OCI-LY1 (cell line): ENCODE measurements at regions not wholly inside any gene's neighbourhood (a gene's known extent, or its start where the extent isn't known, plus 50 kb on each side); places are given as distances from the start of the nearest gene placed in this dataset.

Experiments
- H2AFZ ChIP-seq: fragments of 200-600 bp; sonication (generic), shearing (Covaris generic); 2 replicates; pipeline ENCODE4 v1.6.0; 2014; ENCODE audit warnings: antibody characterized with exemption, mild to moderate bottlenecking, low read length
- H3F3A ChIP-seq: fragments of 200-600 bp; sonication (generic), shearing (Covaris generic); 2 replicates; pipeline ENCODE4 v1.6.0; 2014; ENCODE audit warnings: mild to moderate bottlenecking, antibody characterized with exemption, low read length, moderate library complexity; ENCODE audit not compliant: insufficient read depth
- H3K27ac ChIP-seq: fragments of 200-600 bp; sonication (generic); 2 replicates; pipeline ENCODE4 v1.5.1; 2014; ENCODE audit warnings: low read length, mixed run types, mild to moderate bottlenecking, low read depth; ENCODE audit not compliant: poor library complexity, severe bottlenecking
- H3K27me3 ChIP-seq: fragments of 200-600 bp; sonication (generic); 2 replicates; pipeline ENCODE4 v1.6.0; 2014; ENCODE audit warnings: antibody characterized with exemption, mild to moderate bottlenecking, low read length, moderate library complexity; ENCODE audit not compliant: insufficient read depth
- H3K36me3 ChIP-seq: fragments of 200-600 bp; sonication (generic); 2 replicates; pipeline ENCODE4 v1.6.1; 2014; ENCODE audit warnings: mild to moderate bottlenecking, antibody characterized with exemption, low read length, moderate library complexity, mixed read lengths; ENCODE audit not compliant: insufficient read depth
- H3K4me1 ChIP-seq: fragments of 200-600 bp; sonication (generic); 2 replicates; pipeline ENCODE4 v1.5.1; 2014; ENCODE audit warnings: mild to moderate bottlenecking, low read length, moderate library complexity; ENCODE audit not compliant: insufficient read depth, severe bottlenecking
- H3K4me2 ChIP-seq: fragments of 200-600 bp; sonication (generic), shearing (Covaris generic); 2 replicates; pipeline ENCODE4 v1.6.1; 2014; ENCODE audit warnings: low read length
- H3K4me3 ChIP-seq: fragments of 200-600 bp; sonication (generic); 2 replicates; pipeline ENCODE4 v1.5.1; 2014; ENCODE audit warnings: low read length, low read depth, mild to moderate bottlenecking, mixed read lengths; ENCODE audit not compliant: poor library complexity, severe bottlenecking
- H3K79me2 ChIP-seq: fragments of 200-600 bp; shearing (Covaris generic); 2 replicates; pipeline ENCODE4 v1.6.1; 2016; ENCODE audit warnings: mixed run types, low read length, mixed read lengths; ENCODE audit not compliant: insufficient read depth
- H3K9ac ChIP-seq: fragments of 200-600 bp; sonication (generic), shearing (Covaris generic); 2 replicates; pipeline ENCODE4 v1.6.1; 2014; ENCODE audit warnings: mild to moderate bottlenecking, low read length, mixed read lengths
- H3K9me2 ChIP-seq: fragments of 200-600 bp; sonication (generic), shearing (Covaris generic); 2 replicates; pipeline ENCODE4 v1.6.1; 2014; ENCODE audit warnings: low read depth, mild to moderate bottlenecking, low read length, mixed read lengths
- H3K9me3 ChIP-seq: fragments of 200-600 bp; shearing (Covaris generic); 2 replicates; pipeline ENCODE4 v1.6.1; 2014; ENCODE audit warnings: low read length, mixed read lengths
- H4K20me1 ChIP-seq: fragments of 200-600 bp; sonication (generic), shearing (Covaris generic); 2 replicates; pipeline ENCODE4 v1.6.0; 2016; ENCODE audit warnings: mild to moderate bottlenecking, low read length; ENCODE audit not compliant: insufficient read depth
- EZH2 ChIP-seq: fragments of 200-600 bp; sonication (generic), shearing (Covaris generic); IDR thresholded peaks from 2 replicates; pipeline ENCODE4 v1.8.0; 2017; ENCODE audit warnings: borderline replicate concordance, mixed run types, mild to moderate bottlenecking, antibody characterized with exemption, low read length, moderate library complexity, mixed read lengths
- TF ChIP-seq, protein P1 (sequence below): fragments of 200-600 bp; sonication (generic), shearing (Covaris generic); IDR thresholded peaks from 2 replicates; pipeline ENCODE4 v1.5.1; 2017; ENCODE audit warnings: mild to moderate bottlenecking, antibody characterized with exemption, low read length, moderate library complexity, mixed read lengths

DNA sequence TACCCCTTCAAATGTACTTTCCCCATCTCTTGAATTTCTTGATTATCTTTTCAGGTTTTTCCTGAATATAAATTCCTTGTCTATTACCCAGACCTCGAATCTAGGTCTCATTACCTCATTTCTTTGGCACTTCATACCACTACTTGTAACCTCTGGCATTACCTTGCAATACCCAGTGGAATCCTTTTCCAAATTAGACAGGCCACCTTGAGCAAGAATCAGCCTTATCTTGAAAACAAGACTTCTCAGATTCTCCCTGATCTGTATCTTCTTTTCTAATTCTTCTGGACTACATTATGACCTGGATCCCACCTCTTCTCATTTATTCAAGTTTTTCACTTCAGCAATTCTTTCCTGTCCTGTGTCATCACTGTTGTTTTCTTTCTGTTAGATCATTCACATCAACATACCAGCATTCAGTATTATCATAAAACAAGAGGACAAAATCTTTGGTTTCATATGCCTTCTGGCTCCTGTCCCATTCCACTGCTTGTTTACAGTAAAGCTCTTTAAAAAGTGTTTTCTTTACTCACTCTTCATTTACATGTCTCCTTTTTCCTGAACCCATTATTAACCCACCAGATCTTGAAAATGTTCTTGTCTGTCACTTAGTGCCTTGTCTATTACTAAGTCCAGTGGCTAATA lies 275.6 kb upstream of the HS3ST1 start:
- Histone ChIP-seq H4K20me1 (no peaks in the 10 kb centered on the region), H3K27ac (no peak overlapping the region), H3K4me2 (no peak overlapping the region), H3K4me1 (no peaks in the 10 kb centered on the region), H3K9ac (no peak overlapping the region), H2AFZ (no peak overlapping the region), H3K9me3 (no peaks in the 10 kb centered on the region), H3F3A (no peaks in the 10 kb centered on the region), H3K9me2 (no peaks in the 10 kb centered on the region), H3K27me3 (no peaks in the 10 kb centered on the region), H3K79me2 (no peaks in the 10 kb centered on the region), H3K4me3 (no peak overlapping the region), H3K36me3 (no peaks in the 10 kb centered on the region)
- no peak for TF ChIP-seq EZH2
- TF ChIP-seq, protein P1, sequence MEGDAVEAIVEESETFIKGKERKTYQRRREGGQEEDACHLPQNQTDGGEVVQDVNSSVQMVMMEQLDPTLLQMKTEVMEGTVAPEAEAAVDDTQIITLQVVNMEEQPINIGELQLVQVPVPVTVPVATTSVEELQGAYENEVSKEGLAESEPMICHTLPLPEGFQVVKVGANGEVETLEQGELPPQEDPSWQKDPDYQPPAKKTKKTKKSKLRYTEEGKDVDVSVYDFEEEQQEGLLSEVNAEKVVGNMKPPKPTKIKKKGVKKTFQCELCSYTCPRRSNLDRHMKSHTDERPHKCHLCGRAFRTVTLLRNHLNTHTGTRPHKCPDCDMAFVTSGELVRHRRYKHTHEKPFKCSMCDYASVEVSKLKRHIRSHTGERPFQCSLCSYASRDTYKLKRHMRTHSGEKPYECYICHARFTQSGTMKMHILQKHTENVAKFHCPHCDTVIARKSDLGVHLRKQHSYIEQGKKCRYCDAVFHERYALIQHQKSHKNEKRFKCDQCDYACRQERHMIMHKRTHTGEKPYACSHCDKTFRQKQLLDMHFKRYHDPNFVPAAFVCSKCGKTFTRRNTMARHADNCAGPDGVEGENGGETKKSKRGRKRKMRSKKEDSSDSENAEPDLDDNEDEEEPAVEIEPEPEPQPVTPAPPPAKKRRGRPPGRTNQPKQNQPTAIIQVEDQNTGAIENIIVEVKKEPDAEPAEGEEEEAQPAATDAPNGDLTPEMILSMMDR = no peak

DNA sequence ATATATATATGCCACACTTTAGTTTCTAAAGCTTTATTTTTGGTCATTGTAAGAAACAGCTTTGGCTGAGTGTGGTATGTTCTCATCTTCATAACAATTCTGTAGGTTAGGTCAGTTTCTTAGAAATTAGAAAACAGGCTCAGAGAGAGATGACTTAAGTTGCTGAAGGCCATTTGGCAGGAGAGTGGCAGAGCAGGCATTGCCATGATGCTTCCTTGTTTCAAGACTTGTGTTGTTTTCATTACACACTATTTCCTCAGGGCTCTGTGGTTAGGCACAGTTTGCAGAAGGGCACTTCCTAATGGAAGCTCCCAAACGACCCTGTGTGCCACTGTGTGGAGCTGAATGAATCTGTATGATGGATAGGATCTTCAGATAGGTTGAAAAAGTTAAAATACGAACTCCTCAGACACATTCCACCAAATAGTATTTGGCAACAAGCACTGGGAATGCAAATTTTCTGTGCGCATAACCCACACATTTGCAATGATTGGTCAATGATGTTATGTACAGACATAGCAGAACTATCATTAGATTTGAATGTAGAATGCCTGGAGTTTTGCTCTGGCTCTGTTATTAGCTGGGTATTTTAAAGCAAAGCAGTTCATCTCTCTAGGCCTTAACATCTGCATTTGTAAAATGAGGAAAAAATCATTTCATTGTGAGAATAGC lies 274.3 kb upstream of the HS3ST1 start:
- H2AFZ ChIP-seq = no peak overlapping the region
- no peaks in the 10 kb centered on the region for H3K9me2 ChIP-seq
- H3F3A ChIP-seq = no peaks in the 10 kb centered on the region
- no peaks in the 10 kb centered on the region for H3K4me1 ChIP-seq
- H3K9ac ChIP-seq = no peak overlapping the region
- H4K20me1 ChIP-seq = no peaks in the 10 kb centered on the region
- H3K27ac ChIP-seq = no peak overlapping the region
- H3K4me3 ChIP-seq = no peak overlapping the region
- H3K36me3 ChIP-seq = no peaks in the 10 kb centered on the region
- H3K79me2 ChIP-seq = no peaks in the 10 kb centered on the region
- no peak overlapping the region for H3K4me2 ChIP-seq
- H3K9me3 ChIP-seq = no peaks in the 10 kb centered on the region
- H3K27me3 ChIP-seq = no peaks in the 10 kb centered on the region
- no peak for TF ChIP-seq EZH2
- TF ChIP-seq, protein P1 = no peak

DNA sequence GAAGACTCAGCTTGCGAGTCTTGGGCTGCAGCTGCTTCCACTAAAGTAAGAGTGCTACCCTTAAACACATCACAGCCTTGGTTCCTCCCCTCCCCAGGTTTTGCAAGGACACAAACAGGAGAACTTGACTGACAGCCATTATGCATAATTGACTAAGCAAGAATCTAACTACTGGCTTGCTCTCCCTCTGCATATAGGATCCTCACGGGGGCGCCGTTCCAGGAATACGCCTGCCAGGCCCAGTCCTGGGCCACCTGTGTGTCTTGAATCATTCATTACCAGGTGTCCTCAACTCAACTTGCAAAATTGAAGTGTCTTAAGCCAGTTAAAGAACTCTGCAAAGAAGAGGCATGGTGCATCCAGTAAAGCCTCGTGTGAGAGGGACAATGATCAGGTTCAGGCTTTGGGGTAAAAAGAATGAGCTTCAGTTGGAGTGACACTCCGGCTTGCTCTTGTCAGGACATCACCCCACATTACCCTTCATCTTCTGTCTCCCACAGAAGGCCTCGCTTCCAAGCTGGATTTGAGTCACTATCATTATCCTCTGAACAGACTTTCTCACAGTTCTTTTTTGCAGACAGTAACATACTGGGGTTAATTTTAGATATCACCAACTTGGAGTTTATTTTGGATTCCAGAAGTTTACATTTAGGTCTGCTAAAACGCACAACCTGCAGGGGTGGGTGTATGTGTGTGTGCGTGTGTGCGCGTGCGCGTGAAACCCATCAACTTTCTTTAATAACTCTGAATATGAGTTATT lies 273.5 kb upstream of the HS3ST1 start:
- Histone ChIP-seq H3K79me2 (no peaks in the 10 kb centered on the region), H3K9ac (no peak overlapping the region), H4K20me1 (no peaks in the 10 kb centered on the region), H3K36me3 (no peaks in the 10 kb centered on the region), H3K27me3 (no peaks in the 10 kb centered on the region), H3K9me2 (no peaks in the 10 kb centered on the region), H3K4me3 (no peak overlapping the region), H3K4me2 (no peak overlapping the region), H3K4me1 (no peaks in the 10 kb centered on the region), H2AFZ (no peak overlapping the region), H3K27ac (no peak overlapping the region), H3F3A (no peaks in the 10 kb centered on the region), H3K9me3 (no peaks in the 10 kb centered on the region)
- no peak for TF ChIP-seq EZH2
- TF ChIP-seq, protein P1 = no peak
